NCI-H748 (cell line): ENCODE measurements at regions not wholly inside any gene's neighbourhood (a gene's known extent, or its start where the extent isn't known, plus 50 kb on each side); places are given as distances from the start of the nearest gene placed in this dataset.
"Not testable (repeated sequence)": the region's sequence is repeated elsewhere in the genome, so short reads cannot be mapped to it uniquely, and the experiment has no call there.

Experiments
- DNase-seq: peaks from one replicate; lab custom pipeline; 2025; ENCODE audit not compliant: unreplicated experiment; lab: John Stamatoyannopoulos, UW

- DNase-seq, result no peak
These were observed 264.4 kb upstream of the PROK2 start for GRCh38 chr3:72049300-72049699.

GRCh38 chr3:72048873-72049272 lies 263.9 kb upstream of the PROK2 start:
- no peak for DNase-seq

GRCh38 chr3:72047221-72047871 lies 262.4 kb upstream of the PROK2 start:
- DNase-seq, result no peak

- no peak for DNase-seq
These were observed 259.4 kb upstream of the PROK2 start for GRCh38 chr3:72044231-72044855.

GRCh38 chr3:72043204-72044133 lies 258.5 kb upstream of the PROK2 start:
- DNase-seq, result no peak

- no peak for DNase-seq
These were observed 257.7 kb upstream of the PROK2 start for GRCh38 chr3:72042397-72043203.

GRCh38 chr3:72041511-72041910 lies 256.6 kb upstream of the PROK2 start:
- DNase-seq, result peak; percentile 12

GRCh38 chr3:72041076-72041475 lies 256.1 kb upstream of the PROK2 start:
- peak; percentile 66 for DNase-seq

- no peak for DNase-seq
These were observed 254.7 kb upstream of the PROK2 start for GRCh38 chr3:72039677-72040076.

- DNase-seq, result no peak
These were observed 252.0 kb upstream of the PROK2 start for GRCh38 chr3:72036899-72037298.

GRCh38 chr3:72035606-72036005 lies 250.7 kb upstream of the PROK2 start:
- no peak for DNase-seq

- DNase-seq, result no peak
These were observed 250.0 kb upstream of the PROK2 start for GRCh38 chr3:72034986-72035385.

- DNase-seq, result no peak
These were observed 248.9 kb upstream of the PROK2 start for GRCh38 chr3:72033666-72034428.

- DNase-seq, result no peak
These were observed 247.6 kb upstream of the PROK2 start for GRCh38 chr3:72032441-72033135.

- no peak for DNase-seq
These were observed 246.6 kb upstream of the PROK2 start for GRCh38 chr3:72031581-72031980.

- not testable (repeated sequence) for DNase-seq
These were observed 245.3 kb upstream of the PROK2 start for GRCh38 chr3:72030296-72030695.

- not testable (repeated sequence) for DNase-seq
These were observed 243.8 kb upstream of the PROK2 start for GRCh38 chr3:72028726-72029125.

GRCh38 chr3:72028307-72028706 lies 243.4 kb upstream of the PROK2 start:
- not testable (repeated sequence) for DNase-seq

- not testable (repeated sequence) for DNase-seq
These were observed 242.8 kb upstream of the PROK2 start for GRCh38 chr3:72027728-72028127.

- DNase-seq, result no peak
These were observed 237.1 kb upstream of the PROK2 start for GRCh38 chr3:72022027-72022426.
